ENCODE measurements at regions not wholly inside any gene's neighbourhood (a gene's known extent, or its start where the extent isn't known, plus 50 kb on each side); places are given as distances from the start of the nearest gene placed in this dataset.
A peak's percentile ranks its signal among the peaks of the same experiment; 100 is the strongest.
"Not testable (repeated sequence)": the region's sequence is repeated elsewhere in the genome, so short reads cannot be mapped to it uniquely, and the experiment has no call there.

- no peaks in the 10 kb centered on the region for H3K4me1 ChIP-seq (ENCODE audit: control insufficient read depth in 2 of 2, insufficient read depth in 2 of 2, low read length in 2 of 2)
- H3K36me3 ChIP-seq (ENCODE audit: control insufficient read depth in 2 of 2, insufficient read depth in 2 of 2, low read length in 1 of 2), result no peaks in the 10 kb centered on the region
- no peaks in the 10 kb centered on the region for H3K27me3 ChIP-seq (ENCODE audit: control insufficient read depth in 2 of 2, insufficient read depth in 1 of 2, low read length in 1 of 2)
- WGBS, result 100% methylated on average over 1 of the region's 1 CpG
- H3K9me3 ChIP-seq (ENCODE audit: control insufficient read depth in 2 of 2, insufficient read depth in 1 of 2, low read length in 1 of 2), result no peaks in the 10 kb centered on the region
- no peak for DNase-seq (ENCODE audit: low read depth in 6 of 9, low spot score in 9 of 9)
- H3K4me3 ChIP-seq (ENCODE audit: low read length in 2 of 2), result no peak overlapping the region
- H3K27ac ChIP-seq (ENCODE audit: low read depth in 1 of 2, low read length in 1 of 2), result no peak overlapping the region
These were observed 1676.7 kb downstream of the MRPL39 start for GRCh38 chr21:23930565-23930964.

DNA sequence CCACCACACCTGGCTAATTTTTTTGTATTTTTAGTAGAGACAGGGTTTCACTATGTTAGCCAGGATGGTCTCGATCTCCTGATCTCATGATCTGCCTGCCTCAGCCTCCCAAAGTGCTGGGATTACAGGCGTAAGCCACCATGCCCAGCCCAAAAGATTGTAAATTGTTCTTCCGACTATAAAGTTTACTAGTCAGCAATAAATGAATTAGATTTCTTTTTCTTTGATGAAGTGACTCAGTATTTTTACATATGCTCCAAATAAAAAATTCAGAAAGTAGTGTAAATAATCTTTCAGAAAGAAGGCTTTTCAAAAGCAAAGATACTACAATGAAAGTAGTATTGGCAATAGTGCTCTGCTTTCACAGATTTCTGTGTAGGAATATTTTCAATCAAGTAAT is 1680.9 kb downstream of the MRPL39 start:
- not testable (repeated sequence) for H3K4me1 ChIP-seq (ENCODE audit: control insufficient read depth in 2 of 2, insufficient read depth in 2 of 2, low read length in 2 of 2); H3K36me3 ChIP-seq (ENCODE audit: control insufficient read depth in 2 of 2, insufficient read depth in 2 of 2, low read length in 1 of 2); H3K9me3 ChIP-seq (ENCODE audit: control insufficient read depth in 2 of 2, insufficient read depth in 1 of 2, low read length in 1 of 2); H3K27me3 ChIP-seq (ENCODE audit: control insufficient read depth in 2 of 2, insufficient read depth in 1 of 2, low read length in 1 of 2); DNase-seq (ENCODE audit: low read depth in 6 of 9, low spot score in 9 of 9); H3K4me3 ChIP-seq (ENCODE audit: low read length in 2 of 2); H3K27ac ChIP-seq (ENCODE audit: low read depth in 1 of 2, low read length in 1 of 2)
- over 99% methylated on average over 3 of the region's 3 CpGs for WGBS

DNA sequence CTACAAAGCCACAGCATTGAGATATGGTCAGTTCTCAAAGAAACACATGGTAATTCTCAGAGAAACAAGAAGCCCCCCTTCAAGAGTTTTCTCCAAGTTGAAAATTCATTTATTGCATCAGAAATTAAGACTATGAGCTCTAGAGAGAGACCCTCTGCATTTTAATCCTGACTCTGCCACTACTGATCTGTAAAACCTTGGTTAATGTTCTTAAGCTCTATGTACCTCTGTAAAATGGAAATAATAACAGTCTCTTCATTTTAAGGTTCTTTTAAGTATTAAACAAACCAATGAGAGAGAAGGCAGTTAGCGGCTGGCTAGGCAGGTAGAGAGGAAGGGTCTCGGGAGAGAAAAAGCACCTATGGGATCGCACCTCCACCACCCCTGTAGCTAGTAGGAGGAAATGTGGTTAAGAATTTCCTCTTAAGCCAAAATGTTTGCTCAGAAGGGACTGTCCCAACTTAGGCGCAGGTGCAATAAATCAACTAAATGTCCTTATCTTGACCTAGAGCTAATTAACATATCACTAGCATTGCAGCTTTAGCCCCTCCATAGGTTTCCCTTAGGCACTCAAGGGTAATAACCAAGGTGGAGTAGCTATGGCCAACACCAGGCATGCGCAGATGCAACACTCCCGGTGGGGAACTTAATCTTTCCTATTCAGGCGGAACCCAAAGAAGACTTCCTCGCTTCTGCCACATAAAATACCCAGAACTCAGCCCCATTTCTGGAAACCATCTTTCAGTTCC is 1685.4 kb downstream of the MRPL39 start:
- no peaks in the 10 kb centered on the region for H3K4me1 ChIP-seq (ENCODE audit: control insufficient read depth in 2 of 2, insufficient read depth in 2 of 2, low read length in 2 of 2)
- H3K4me3 ChIP-seq (ENCODE audit: low read length in 2 of 2), result no peak overlapping the region
- H3K27me3 ChIP-seq (ENCODE audit: control insufficient read depth in 2 of 2, insufficient read depth in 1 of 2, low read length in 1 of 2), result no peaks in the 10 kb centered on the region
- no peak overlapping the region for H3K27ac ChIP-seq (ENCODE audit: low read depth in 1 of 2, low read length in 1 of 2)
- H3K36me3 ChIP-seq (ENCODE audit: control insufficient read depth in 2 of 2, insufficient read depth in 2 of 2, low read length in 1 of 2), result no peaks in the 10 kb centered on the region
- no peaks in the 10 kb centered on the region for H3K9me3 ChIP-seq (ENCODE audit: control insufficient read depth in 2 of 2, insufficient read depth in 1 of 2, low read length in 1 of 2)
- WGBS, result 71% methylated on average over 8 of the region's 8 CpGs
- no peak for DNase-seq (ENCODE audit: low read depth in 6 of 9, low spot score in 9 of 9)

DNA sequence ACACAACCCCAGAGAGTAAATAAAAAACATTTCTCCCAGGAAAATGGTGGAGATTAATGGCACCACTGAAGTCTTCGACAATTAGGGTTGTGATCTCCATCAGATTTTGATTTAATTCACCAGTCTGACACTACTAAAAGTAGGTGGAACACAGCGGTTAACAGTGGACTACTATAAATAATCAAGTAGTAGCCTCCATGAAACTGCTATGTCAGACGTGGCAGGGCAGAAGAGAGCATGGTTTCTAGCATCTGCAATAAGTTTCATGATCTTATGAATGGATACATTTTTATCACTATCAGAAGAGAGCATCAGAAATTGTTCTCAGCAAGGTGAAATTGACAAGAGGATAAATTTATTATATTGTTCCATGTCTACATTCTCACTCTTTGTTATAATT is 1706.6 kb downstream of the MRPL39 start:
- Histone ChIP-seq H3K27ac (ENCODE audit: low read depth in 1 of 2, low read length in 1 of 2) (no peak overlapping the region), H3K36me3 (ENCODE audit: control insufficient read depth in 2 of 2, insufficient read depth in 2 of 2, low read length in 1 of 2) (no peaks in the 10 kb centered on the region), H3K4me1 (ENCODE audit: control insufficient read depth in 2 of 2, insufficient read depth in 2 of 2, low read length in 2 of 2) (no peaks in the 10 kb centered on the region), H3K9me3 (ENCODE audit: control insufficient read depth in 2 of 2, insufficient read depth in 1 of 2, low read length in 1 of 2) (peaks cover 2 to 7% of the 10 kb centered on the region in 2 donors), H3K4me3 (ENCODE audit: low read length in 2 of 2) (no peak overlapping the region), H3K27me3 (ENCODE audit: control insufficient read depth in 2 of 2, insufficient read depth in 1 of 2, low read length in 1 of 2) (no peaks in the 10 kb centered on the region)
- no peak for DNase-seq (ENCODE audit: low read depth in 6 of 9, low spot score in 9 of 9)
- 94% methylated on average over 3 of the region's 3 CpGs for WGBS

DNA sequence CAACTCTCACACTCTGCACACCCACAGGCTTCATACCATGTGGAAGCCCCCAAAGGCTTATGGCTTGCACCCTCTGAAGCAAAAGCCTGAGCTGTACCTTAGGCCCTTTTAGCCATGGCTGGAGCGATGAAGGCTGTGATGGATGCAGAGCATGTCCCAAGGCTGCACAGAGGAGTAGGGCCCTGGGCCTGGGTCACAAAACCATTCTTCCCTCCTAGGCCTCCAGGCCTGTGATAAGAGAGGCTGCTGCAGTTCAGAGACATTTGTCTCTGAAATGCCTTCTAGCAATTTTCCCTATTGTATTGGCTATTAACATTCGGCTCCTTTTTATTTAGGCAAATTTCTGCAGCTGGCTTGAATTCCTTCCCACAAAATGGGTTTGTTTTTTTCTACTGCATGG is 1707.7 kb downstream of the MRPL39 start:
- Histone ChIP-seq H3K4me1 (ENCODE audit: control insufficient read depth in 2 of 2, insufficient read depth in 2 of 2, low read length in 2 of 2) (no peaks in the 10 kb centered on the region), H3K36me3 (ENCODE audit: control insufficient read depth in 2 of 2, insufficient read depth in 2 of 2, low read length in 1 of 2) (no peaks in the 10 kb centered on the region), H3K27me3 (ENCODE audit: control insufficient read depth in 2 of 2, insufficient read depth in 1 of 2, low read length in 1 of 2) (no peaks in the 10 kb centered on the region), H3K4me3 (ENCODE audit: low read length in 2 of 2) (no peak overlapping the region), H3K9me3 (ENCODE audit: control insufficient read depth in 2 of 2, insufficient read depth in 1 of 2, low read length in 1 of 2) (peaks cover 2 to 7% of the 10 kb centered on the region in 2 donors), H3K27ac (ENCODE audit: low read depth in 1 of 2, low read length in 1 of 2) (no peak overlapping the region)
- DNase-seq (ENCODE audit: low read depth in 6 of 9, low spot score in 9 of 9), result no peak
- 96% methylated on average over 2 of the region's 2 CpGs for WGBS

- Histone ChIP-seq H3K9me3 (ENCODE audit: control insufficient read depth in 2 of 2, insufficient read depth in 1 of 2, low read length in 1 of 2) (no peaks in the 10 kb centered on the region), H3K27ac (ENCODE audit: low read depth in 1 of 2, low read length in 1 of 2) (no peak overlapping the region), H3K4me3 (ENCODE audit: low read length in 2 of 2) (no peak overlapping the region), H3K27me3 (ENCODE audit: control insufficient read depth in 2 of 2, insufficient read depth in 1 of 2, low read length in 1 of 2) (no peaks in the 10 kb centered on the region), H3K4me1 (ENCODE audit: control insufficient read depth in 2 of 2, insufficient read depth in 2 of 2, low read length in 2 of 2) (no peaks in the 10 kb centered on the region), H3K36me3 (ENCODE audit: control insufficient read depth in 2 of 2, insufficient read depth in 2 of 2, low read length in 1 of 2) (no peaks in the 10 kb centered on the region)
- WGBS, result 99% methylated on average over 4 of the region's 4 CpGs
- no peak for DNase-seq (ENCODE audit: low read depth in 6 of 9, low spot score in 9 of 9)
These were observed 1716.6 kb downstream of the MRPL39 start for GRCh38 chr21:23890652-23891051.

DNA sequence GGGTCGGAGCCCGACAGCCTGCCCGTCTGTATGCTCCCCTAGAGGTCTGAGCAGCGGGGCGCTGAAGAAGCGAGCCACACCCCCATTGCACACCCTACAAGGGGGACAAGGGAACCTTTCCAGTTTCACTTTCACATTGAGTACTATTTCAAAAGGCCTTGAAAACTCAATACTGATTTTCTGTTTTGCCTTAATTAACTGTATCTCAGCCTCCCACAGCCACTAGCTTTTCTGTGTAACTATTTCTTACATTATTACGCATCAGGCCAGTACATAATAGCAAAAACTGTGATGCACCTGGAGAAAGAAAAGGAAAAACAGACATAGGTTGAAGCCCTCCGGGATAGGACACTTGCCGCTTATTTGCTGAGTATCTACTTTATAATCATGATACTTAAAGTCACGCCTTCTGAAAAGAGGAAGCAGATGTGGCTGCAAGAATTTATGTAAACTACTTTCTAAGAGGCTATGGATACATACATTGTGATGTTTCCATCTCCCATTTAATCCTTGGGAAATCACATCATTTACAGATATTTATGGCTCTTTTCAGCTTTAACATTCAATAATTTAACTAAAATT is 1719.5 kb downstream of the MRPL39 start:
- 51% methylated on average over 10 of the region's 10 CpGs for WGBS
- H3K36me3 ChIP-seq (ENCODE audit: control insufficient read depth in 2 of 2, insufficient read depth in 2 of 2, low read length in 1 of 2), result no peaks in the 10 kb centered on the region
- no peak overlapping the region for H3K27ac ChIP-seq (ENCODE audit: low read depth in 1 of 2, low read length in 1 of 2)
- DNase-seq (ENCODE audit: low read depth in 6 of 9, low spot score in 9 of 9), result peak in 2 of 9 donors; percentile 13 to 24
- H3K27me3 ChIP-seq (ENCODE audit: control insufficient read depth in 2 of 2, insufficient read depth in 1 of 2, low read length in 1 of 2), result no peaks in the 10 kb centered on the region
- H3K4me3 ChIP-seq (ENCODE audit: low read length in 2 of 2), result peak overlapping the region in 1 of 2 donors; percentile 40
- H3K4me1 ChIP-seq (ENCODE audit: control insufficient read depth in 2 of 2, insufficient read depth in 2 of 2, low read length in 2 of 2), result no peaks in the 10 kb centered on the region
- no peaks in the 10 kb centered on the region for H3K9me3 ChIP-seq (ENCODE audit: control insufficient read depth in 2 of 2, insufficient read depth in 1 of 2, low read length in 1 of 2)

DNA sequence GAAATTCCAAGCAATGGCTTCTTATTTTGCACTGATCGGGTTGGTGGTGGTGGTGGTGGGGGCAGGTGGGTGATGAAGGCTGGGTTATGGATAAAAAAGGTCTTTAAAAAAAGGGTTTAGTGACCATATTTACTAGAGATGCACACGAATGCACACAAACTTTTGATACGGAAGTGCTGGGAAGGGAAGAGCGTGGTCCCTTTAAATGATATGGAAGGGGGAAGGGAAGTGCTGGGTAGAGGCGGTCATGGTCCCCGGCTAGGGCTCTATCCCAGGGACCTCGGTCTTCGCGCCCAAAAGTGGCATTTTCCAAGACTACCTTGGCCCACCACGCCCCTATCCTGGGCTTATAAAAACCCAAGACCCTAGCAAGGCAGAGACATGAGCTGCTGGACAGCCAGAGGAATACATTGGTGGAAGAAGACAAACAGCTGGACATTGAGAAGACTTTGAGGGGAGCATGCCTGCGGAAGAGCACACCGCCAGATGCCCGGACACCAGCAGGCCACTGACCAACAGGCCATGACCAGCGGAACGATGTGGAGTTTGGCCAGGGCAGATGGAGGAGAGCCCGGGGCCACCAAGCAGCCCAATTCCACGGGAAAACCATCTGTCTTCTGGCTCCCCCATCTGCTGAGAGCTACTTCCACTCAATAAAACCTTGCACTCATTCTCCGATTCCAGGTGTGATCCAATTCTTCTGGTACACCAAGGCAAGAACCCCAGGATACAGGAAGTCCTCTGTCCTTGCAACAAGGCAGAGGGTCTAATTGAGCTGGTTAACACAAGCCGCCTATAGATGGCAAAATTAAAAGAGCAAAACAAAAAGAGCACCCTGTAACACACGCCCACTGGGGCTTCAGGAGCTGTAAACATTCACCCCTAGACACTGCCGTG is 1720.2 kb downstream of the MRPL39 start:
- no peak for DNase-seq (ENCODE audit: low read depth in 6 of 9, low spot score in 9 of 9)
- Histone ChIP-seq H3K27me3 (ENCODE audit: control insufficient read depth in 2 of 2, insufficient read depth in 1 of 2, low read length in 1 of 2) (no peaks in the 10 kb centered on the region), H3K36me3 (ENCODE audit: control insufficient read depth in 2 of 2, insufficient read depth in 2 of 2, low read length in 1 of 2) (no peaks in the 10 kb centered on the region), H3K4me3 (ENCODE audit: low read length in 2 of 2) (peak overlapping the region in 1 of 2 donors; percentile 40), H3K27ac (ENCODE audit: low read depth in 1 of 2, low read length in 1 of 2) (no peak overlapping the region), H3K9me3 (ENCODE audit: control insufficient read depth in 2 of 2, insufficient read depth in 1 of 2, low read length in 1 of 2) (no peaks in the 10 kb centered on the region), H3K4me1 (ENCODE audit: control insufficient read depth in 2 of 2, insufficient read depth in 2 of 2, low read length in 2 of 2) (no peaks in the 10 kb centered on the region)
- 93% methylated on average over 21 of the region's 21 CpGs for WGBS

DNA sequence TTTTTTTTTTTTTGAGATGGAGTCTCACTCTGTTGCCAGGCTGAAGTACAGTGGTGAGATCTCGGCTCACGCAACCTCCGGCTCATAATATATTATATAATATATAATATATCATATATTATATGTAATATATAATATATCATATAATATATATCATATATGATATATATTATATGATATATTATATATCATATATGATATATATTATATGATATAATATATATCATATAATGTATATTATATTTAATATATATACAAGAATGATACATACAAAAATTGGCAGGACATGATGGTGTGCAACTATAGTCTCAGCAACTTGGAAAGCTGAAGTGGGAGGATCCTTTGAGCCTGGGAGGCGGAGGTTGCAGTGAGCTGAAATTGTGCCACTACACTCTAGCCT is 1725.5 kb downstream of the MRPL39 start:
- H3K27ac ChIP-seq (ENCODE audit: low read depth in 1 of 2, low read length in 1 of 2), result no peak overlapping the region
- no peaks in the 10 kb centered on the region for H3K36me3 ChIP-seq (ENCODE audit: control insufficient read depth in 2 of 2, insufficient read depth in 2 of 2, low read length in 1 of 2)
- H3K4me1 ChIP-seq (ENCODE audit: control insufficient read depth in 2 of 2, insufficient read depth in 2 of 2, low read length in 2 of 2), result no peaks in the 10 kb centered on the region
- no peak overlapping the region for H3K4me3 ChIP-seq (ENCODE audit: low read length in 2 of 2)
- no peak for DNase-seq (ENCODE audit: low read depth in 6 of 9, low spot score in 9 of 9)
- no peaks in the 10 kb centered on the region for H3K9me3 ChIP-seq (ENCODE audit: control insufficient read depth in 2 of 2, insufficient read depth in 1 of 2, low read length in 1 of 2)
- H3K27me3 ChIP-seq (ENCODE audit: control insufficient read depth in 2 of 2, insufficient read depth in 1 of 2, low read length in 1 of 2), result no peaks in the 10 kb centered on the region
- 96% methylated on average over 4 of the region's 4 CpGs for WGBS
